ENCODE measurements at regions not wholly inside any gene's neighbourhood (a gene's known extent, or its start where the extent isn't known, plus 50 kb on each side); places are given as distances from the start of the nearest gene placed in this dataset.
A peak's percentile ranks its signal among the peaks of the same experiment; 100 is the strongest.
"Not testable (repeated sequence)": the region's sequence is repeated elsewhere in the genome, so short reads cannot be mapped to it uniquely, and the experiment has no call there.

DNA sequence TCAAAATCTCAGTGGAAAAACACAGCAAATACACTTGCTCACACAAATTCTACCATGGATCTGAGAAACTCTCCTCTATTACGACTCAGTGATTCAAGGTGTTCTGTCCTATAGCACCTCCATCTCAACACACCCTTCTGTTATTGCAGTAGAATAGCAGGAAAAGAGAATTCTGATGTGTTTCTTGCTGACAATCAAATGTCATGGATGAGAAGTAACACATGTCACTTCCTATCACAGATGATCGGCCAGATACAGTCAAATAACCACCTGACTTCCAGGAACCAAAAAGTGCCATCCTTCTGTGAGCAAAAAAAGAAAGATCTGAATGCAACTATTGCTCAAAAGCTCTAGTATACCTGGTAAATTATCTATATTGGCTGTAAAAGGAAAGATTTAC is 734.2 kb upstream of the GBE1 start:
- no peak for DNase-seq

DNA sequence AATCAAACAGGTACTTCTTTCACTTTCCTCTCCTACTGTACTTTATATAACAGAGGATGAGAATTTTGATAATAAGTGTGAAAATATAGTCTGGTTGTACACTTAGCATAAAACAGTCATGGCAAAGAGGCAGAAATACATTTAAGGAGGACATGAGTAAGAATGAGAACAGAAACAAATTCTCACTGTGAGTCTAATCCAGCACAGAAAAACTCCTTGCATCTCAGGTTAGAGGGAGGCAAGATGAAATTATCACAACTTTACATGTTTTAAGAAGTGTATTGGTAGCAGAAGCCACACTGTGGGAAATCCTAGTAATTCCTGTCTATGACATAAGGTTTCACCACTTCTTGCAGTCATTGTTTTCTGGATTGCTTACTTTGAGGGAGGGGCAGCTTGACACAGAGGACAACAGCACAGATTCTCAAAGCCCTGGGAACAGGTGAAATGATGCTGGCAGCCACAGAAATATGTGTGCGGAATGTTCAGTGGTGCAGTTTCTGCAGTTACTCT is 733.6 kb upstream of the GBE1 start:
- DNase-seq = no peak

GRCh38 chr3:82493858-82494257 is 732.4 kb upstream of the GBE1 start:
- no peak for DNase-seq

DNA sequence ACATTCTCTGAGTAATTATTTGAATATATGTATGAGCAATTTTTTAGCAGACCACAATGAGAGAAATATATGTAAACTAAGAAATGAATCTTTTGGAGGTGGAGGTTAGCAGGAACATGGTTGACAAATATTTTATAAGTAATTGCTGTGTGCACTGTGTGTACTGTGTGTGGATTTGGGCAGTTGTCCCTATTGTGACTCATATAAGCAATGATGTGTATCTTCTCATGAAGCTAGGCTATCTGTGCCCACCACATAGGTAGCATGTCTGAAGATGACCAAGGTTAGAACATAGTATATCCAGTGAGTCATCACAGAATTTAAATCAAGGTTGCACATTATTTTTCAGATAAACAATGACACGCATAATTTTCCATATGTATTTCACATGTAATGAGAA is 713.9 kb upstream of the GBE1 start:
- DNase-seq = no peak

DNA sequence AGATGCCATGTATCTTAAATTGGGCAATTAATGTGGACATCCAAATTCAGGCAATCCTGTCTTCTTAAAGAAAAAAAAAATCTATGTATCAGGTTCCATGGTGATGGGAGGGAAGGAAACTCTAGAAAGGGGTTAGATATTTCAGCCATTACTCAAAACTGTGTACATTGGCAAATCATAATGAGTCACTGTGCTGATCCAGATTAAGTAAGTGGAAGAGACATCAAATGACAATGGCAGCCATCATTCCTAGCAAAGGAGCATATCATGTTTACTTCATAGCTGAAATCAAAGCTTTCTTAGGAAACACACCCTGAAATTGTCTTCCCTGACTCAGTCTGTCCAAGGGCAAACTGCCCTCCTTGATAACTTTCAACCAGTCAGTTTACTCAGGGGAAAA is 713.3 kb upstream of the GBE1 start:
- no peak for DNase-seq

DNA sequence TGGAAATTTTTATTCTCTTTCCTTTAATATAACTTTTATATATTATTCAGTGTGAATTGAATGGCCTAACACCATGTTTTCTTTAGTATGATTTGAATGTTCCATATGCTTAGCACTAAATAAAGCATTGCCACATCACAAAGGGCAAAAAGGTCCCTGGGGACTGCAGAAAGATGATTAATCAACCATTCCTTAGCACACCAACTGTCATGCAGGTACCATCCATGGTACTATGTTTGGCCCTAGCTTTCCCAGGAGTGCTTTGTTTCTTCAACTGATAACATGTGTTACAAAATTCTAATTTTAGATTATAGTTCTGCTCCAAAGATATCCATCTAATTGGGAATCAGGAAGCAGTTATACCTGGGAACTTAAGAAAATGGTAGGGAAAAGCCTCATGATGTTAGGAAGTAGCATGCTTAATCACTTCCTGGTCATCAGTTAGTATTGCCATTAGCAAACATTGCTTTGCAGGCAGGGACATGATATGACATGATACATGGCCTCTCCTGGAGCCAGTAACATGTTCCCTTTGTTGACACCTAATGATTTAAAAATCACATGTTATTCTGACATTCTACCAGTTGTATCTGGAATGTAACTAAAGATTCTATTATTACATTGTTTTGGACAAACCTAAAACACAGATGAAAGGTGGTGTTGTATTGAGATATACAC is 712.6 kb upstream of the GBE1 start:
- DNase-seq = no peak

DNA sequence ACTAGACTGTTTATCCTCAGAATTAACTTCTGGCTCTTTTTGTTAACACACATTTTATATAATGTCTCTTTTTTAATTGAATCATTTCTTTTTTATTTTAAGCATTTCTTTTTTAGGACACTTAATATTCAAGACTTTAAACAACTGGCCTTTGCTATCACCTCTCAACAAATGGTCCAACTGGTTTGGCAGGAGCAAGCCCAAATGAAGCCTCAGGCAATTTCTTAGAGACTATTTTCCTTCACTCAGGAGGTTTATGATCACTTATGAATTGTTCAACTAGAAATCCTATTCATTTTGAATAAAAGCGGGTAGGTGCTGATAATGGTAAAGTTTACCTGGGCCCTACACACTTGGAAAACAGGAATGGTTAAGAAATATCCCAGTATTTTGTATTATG is 705.6 kb upstream of the GBE1 start:
- DNase-seq = no peak

GRCh38 chr3:82462977-82463376 is 701.5 kb upstream of the GBE1 start:
- peak; percentile 2 for DNase-seq

GRCh38 chr3:82461049-82461889 is 699.8 kb upstream of the GBE1 start:
- no peak for DNase-seq

DNA sequence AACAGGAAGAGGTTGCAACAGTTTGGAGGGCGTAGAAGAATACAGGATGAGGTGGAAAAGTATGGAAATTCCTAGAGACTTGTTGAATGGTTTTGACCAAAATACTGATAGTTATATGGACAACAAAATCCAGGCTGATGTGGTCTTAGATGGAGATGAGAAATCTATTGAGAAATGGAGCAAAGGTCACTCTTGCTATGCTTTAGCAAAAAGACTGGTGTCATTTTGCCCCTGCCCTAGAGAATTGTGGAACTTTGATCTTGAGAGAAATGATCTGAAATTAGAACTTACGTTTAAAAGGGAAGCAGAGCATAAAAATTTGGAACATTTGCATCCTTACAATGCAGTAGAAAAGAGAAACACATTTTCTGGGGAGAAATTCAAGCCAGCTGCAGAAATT is 686.9 kb upstream of the GBE1 start:
- no peak for DNase-seq

DNA sequence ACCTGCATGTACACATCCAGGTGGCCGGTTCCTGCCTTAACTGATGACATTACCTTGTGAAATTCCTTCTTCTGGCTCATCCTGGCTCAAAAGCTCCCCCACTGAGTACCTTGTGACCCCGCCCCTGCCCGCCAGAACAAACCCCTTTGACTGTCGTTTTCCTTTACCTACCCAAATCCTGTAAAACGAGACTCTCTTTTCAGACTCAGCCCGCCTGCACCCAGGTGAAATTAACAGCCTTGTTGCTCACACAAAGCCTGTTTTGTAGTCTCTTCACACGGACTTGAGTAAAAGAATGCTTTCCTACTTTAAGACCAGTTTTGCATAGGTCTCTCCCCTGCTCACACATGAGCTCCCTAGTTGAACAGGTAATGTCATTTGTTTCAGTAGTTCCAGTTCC is 667.4 kb upstream of the GBE1 start:
- DNase-seq = not testable (repeated sequence)

GRCh38 chr3:82424031-82424339 is 662.5 kb upstream of the GBE1 start:
- no peak for DNase-seq

- DNase-seq = no peak
Observed at GRCh38 chr3:82423268-82424030, 662.0 kb upstream of the GBE1 start.

DNA sequence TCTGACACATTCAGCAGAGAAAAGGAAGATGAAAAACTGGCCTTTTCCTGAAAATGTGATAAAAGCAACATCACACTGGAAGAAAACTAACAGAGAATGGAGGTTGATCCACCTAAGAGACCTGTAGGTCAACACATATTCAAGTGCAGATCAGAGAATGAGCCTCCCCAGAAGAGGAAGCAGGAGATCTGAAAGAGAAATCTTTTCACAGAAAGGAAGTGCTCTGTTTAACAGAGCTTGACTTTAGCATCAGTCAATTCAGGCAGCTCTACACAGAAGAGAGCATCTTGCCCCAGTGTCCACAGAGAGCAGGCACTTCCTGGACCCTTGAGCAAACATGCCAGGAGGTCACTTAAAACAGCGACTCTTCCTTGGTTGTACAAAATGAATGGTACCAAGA is 655.4 kb upstream of the GBE1 start:
- DNase-seq = no peak

GRCh38 chr3:82416349-82416748 is 654.9 kb upstream of the GBE1 start:
- no peak for DNase-seq

GRCh38 chr3:82413171-82413570 is 651.7 kb upstream of the GBE1 start:
- DNase-seq = no peak

- no peak for DNase-seq
Observed at GRCh38 chr3:82410366-82410765, 648.9 kb upstream of the GBE1 start.

DNA sequence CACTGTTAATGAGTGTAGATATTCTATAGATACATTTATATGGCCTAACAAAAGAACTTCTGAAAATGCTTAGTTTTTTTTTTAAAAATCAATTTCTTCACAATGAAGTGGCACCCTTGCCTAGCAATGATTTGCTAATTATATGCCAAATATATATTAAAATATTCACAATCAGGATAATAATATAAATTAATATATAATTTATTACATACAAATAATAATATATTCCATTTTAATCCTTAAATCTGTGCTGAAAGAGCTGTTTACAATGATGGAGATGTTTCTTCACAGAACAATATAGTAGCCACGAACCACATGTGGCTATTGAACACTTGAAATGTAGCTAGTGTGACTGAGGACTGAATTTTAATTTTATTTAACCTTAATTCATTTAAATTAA is 648.4 kb upstream of the GBE1 start:
- DNase-seq = no peak

- peak; percentile 1 for DNase-seq
Observed at GRCh38 chr3:82392203-82392775, 630.8 kb upstream of the GBE1 start.

- DNase-seq = no peak
Observed at GRCh38 chr3:82390868-82391267, 629.4 kb upstream of the GBE1 start.

- no peak for DNase-seq
Observed at GRCh38 chr3:82386647-82387046, 625.2 kb upstream of the GBE1 start.

DNA sequence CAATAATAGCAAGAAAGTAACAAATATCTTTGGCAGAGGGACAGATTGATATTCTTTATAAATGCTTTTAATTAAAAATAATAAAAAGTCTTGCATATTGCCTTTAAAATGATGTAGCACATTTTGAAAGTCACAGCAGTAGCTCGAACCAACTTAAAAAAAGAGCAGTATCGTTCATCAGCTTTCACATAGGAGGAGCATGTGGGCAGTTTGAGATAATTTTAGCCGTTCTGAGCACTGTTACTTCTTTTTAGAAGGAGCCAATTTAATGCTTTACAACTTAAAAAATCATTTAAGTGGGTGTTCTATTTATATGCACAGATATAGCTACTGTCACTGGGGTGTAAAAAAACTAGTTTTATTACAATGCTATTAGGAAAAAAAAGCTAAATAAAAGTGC is 622.7 kb upstream of the GBE1 start:
- no peak for DNase-seq

GRCh38 chr3:82382831-82383230 is 621.4 kb upstream of the GBE1 start:
- no peak for DNase-seq

DNA sequence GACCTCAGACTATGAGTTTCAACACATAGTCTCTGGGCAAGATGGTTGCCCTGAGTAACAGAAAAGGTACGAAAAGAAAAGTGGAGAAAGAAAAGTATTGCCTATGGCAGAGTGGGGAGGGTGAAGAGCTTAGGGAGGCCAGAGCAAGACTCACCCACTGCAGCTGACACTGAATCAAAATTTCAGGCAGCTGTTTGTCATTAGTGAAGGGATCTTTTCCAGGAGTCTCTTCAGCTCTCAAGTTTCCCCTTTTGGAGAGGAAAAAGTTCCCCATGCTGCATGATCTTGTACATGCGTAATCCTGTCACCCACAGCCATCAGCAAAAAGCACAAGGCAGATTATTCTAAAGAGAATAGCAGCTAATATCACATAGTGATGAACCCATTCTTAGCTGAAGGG is 616.9 kb upstream of the GBE1 start:
- DNase-seq = no peak

Data from hematopoietic multipotent progenitor cell treated with erythropoietin and hydrocortisone succinate and interleukin-3 and kit ligand, for 6 days (in vitro differentiated cells).